ENCODE measurements at regions not wholly inside any gene's neighbourhood (a gene's known extent, or its start where the extent isn't known, plus 50 kb on each side); places are given as distances from the start of the nearest gene placed in this dataset.

DNA sequence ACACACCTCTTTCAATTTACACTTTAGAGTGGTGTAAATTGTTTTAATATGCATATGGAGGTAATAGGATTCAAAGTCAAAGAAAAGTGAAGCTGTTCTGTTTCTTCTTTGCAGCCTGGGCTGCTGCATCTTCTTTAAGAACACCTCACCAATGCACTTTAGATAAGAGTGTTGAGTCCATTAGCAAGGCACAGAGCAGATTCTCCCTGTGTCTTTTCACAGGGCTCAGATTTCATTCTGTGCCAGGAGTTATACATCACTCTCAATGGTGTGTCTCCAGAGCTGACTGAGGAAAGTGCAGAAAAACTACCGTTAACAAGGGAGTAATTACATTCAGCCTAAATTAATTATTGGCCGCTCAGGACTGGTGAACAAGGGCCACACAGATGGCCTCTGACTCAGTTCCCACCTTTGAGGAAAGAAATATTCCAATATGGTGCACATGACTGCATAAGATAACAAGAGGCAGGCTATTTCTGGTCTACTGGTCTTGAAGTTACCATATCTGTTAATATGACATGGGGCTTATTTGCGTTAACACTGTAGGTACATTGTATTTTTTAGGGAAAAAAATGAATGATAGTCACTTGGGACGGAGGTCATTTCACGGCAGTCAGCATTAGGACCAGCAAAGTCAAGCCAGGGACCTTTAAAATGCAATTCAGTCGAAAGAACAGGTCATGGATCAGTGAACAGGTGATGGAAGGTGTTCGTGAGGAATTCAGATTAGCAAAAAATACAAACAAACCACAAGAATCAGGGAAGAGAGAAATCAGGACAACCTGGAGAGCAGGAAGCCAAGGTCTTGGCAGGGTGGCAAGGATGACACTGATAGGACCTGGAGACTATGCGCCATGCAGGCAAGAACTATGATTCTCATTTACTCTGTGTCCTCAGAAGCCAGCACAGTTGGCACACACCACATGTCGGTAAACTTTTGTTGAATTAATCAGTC, 203.7 kb downstream of the TBX18 start:
- Histone ChIP-seq H2AFZ (ENCODE audit: low read length) (no peak overlapping the region), H3K4me3 (ENCODE audit: low read length, poor library complexity, severe bottlenecking) (no peak overlapping the region), H3K27me3 (ENCODE audit: insufficient read depth, low read length, poor library complexity, severe bottlenecking) (no peaks in the 10 kb centered on the region), H3K4me2 (ENCODE audit: low read depth, low read length, poor library complexity, severe bottlenecking) (no peak overlapping the region), H3K4me1 (ENCODE audit: insufficient read depth, low read length, poor library complexity, severe bottlenecking) (peaks cover 11% of the 10 kb centered on the region), H3K36me3 (ENCODE audit: insufficient read depth, low read length) (no peaks in the 10 kb centered on the region), H3K9me3 (ENCODE audit: insufficient read depth, low read depth, low read length) (no peaks in the 10 kb centered on the region), H4K20me1 (ENCODE audit: insufficient read depth, low read length, poor library complexity, severe bottlenecking) (no peaks in the 10 kb centered on the region), H3K9me2 (replicated peaks; ENCODE audit: low read depth, low read length) (no peaks in the 10 kb centered on the region), H3F3A (ENCODE audit: low read depth) (no peaks in the 10 kb centered on the region), H3K9ac (ENCODE audit: low read depth, low read length, poor library complexity, severe bottlenecking) (no peak overlapping the region), H3K79me2 (ENCODE audit: insufficient read depth, low read length) (no peaks in the 10 kb centered on the region)
- TF ChIP-seq EZH2phosphoT487 (IDR thresholded peaks at IDR 0.05; ENCODE audit: borderline replicate concordance) (no peak), CTCF (conservative IDR thresholded peaks at IDR 0.05; ENCODE audit: low read length) (no peak)

- Histone ChIP-seq H2AFZ (ENCODE audit: low read length) (peak overlapping the region; percentile 93), H3K4me3 (ENCODE audit: low read length, poor library complexity, severe bottlenecking) (peak overlapping the region; percentile 65)
Measured at GRCh38 chr6:84556541-84557335, 207.7 kb downstream of the TBX18 start.

GRCh38 chr6:84554706-84555105, 209.7 kb downstream of the TBX18 start:
- peaks cover 11% of the 10 kb centered on the region for H3K4me1 ChIP-seq (ENCODE audit: insufficient read depth, low read length, poor library complexity, severe bottlenecking)
- H3K9me3 ChIP-seq (ENCODE audit: insufficient read depth, low read depth, low read length): no peaks in the 10 kb centered on the region
- H3K79me2 ChIP-seq (ENCODE audit: insufficient read depth, low read length): no peaks in the 10 kb centered on the region
- no peak for TF ChIP-seq CTCF (conservative IDR thresholded peaks at IDR 0.05; ENCODE audit: low read length)
- no peak for TF ChIP-seq EZH2phosphoT487 (IDR thresholded peaks at IDR 0.05; ENCODE audit: borderline replicate concordance)
- no peaks in the 10 kb centered on the region for H3K27me3 ChIP-seq (ENCODE audit: insufficient read depth, low read length, poor library complexity, severe bottlenecking)
- no peak overlapping the region for H3K9ac ChIP-seq (ENCODE audit: low read depth, low read length, poor library complexity, severe bottlenecking)
- H3K9me2 ChIP-seq (replicated peaks; ENCODE audit: low read depth, low read length): no peaks in the 10 kb centered on the region
- H3K4me2 ChIP-seq (ENCODE audit: low read depth, low read length, poor library complexity, severe bottlenecking): no peak overlapping the region
- no peak overlapping the region for H2AFZ ChIP-seq (ENCODE audit: low read length)
- H3K4me3 ChIP-seq (ENCODE audit: low read length, poor library complexity, severe bottlenecking): no peak overlapping the region
- no peaks in the 10 kb centered on the region for H4K20me1 ChIP-seq (ENCODE audit: insufficient read depth, low read length, poor library complexity, severe bottlenecking)
- no peaks in the 10 kb centered on the region for H3K36me3 ChIP-seq (ENCODE audit: insufficient read depth, low read length)
- no peaks in the 10 kb centered on the region for H3F3A ChIP-seq (ENCODE audit: low read depth)

More at GRCh38 chr6:84556541-84557335, 207.7 kb downstream of the TBX18 start:
- H3K9me3 ChIP-seq (ENCODE audit: insufficient read depth, low read depth, low read length): no peaks in the 10 kb centered on the region
- H3K4me2 ChIP-seq (ENCODE audit: low read depth, low read length, poor library complexity, severe bottlenecking): peak overlapping the region; percentile 63
- no peaks in the 10 kb centered on the region for H3K79me2 ChIP-seq (ENCODE audit: insufficient read depth, low read length)
- H3K9me2 ChIP-seq (replicated peaks; ENCODE audit: low read depth, low read length): no peaks in the 10 kb centered on the region
- H3K27me3 ChIP-seq (ENCODE audit: insufficient read depth, low read length, poor library complexity, severe bottlenecking): no peaks in the 10 kb centered on the region
- H4K20me1 ChIP-seq (ENCODE audit: insufficient read depth, low read length, poor library complexity, severe bottlenecking): no peaks in the 10 kb centered on the region
- no peaks in the 10 kb centered on the region for H3F3A ChIP-seq (ENCODE audit: low read depth)
- no peaks in the 10 kb centered on the region for H3K36me3 ChIP-seq (ENCODE audit: insufficient read depth, low read length)
- TF ChIP-seq CTCF (conservative IDR thresholded peaks at IDR 0.05; ENCODE audit: low read length) (no peak), EZH2phosphoT487 (IDR thresholded peaks at IDR 0.05; ENCODE audit: borderline replicate concordance) (no peak)
- peak overlapping the region; percentile 36 for H3K9ac ChIP-seq (ENCODE audit: low read depth, low read length, poor library complexity, severe bottlenecking)
- H3K4me1 ChIP-seq (ENCODE audit: insufficient read depth, low read length, poor library complexity, severe bottlenecking): peaks cover 11% of the 10 kb centered on the region
